MM.1S (cell line): ENCODE measurements at regions not wholly inside any gene's neighbourhood (a gene's known extent, or its start where the extent isn't known, plus 50 kb on each side); places are given as distances from the start of the nearest gene placed in this dataset.

Source experiments
- EZH2 ChIP-seq: fragments of 300-600 bp; sonication (generic); optimal IDR thresholded peaks from 2 replicates; pipeline ENCODE3; 2017; ENCODE audit warnings: low read depth, mild to moderate bottlenecking, antibody characterized with exemption, low read length, mixed read lengths
- TF ChIP-seq, protein P1 (sequence below): fragments of 300-600 bp; sonication (generic); IDR thresholded peaks from 2 replicates; pipeline ENCODE4 v1.5.1; 2016; ENCODE audit warnings: antibody characterized with exemption, low read length, mixed read lengths

- TF ChIP-seq, protein P1, sequence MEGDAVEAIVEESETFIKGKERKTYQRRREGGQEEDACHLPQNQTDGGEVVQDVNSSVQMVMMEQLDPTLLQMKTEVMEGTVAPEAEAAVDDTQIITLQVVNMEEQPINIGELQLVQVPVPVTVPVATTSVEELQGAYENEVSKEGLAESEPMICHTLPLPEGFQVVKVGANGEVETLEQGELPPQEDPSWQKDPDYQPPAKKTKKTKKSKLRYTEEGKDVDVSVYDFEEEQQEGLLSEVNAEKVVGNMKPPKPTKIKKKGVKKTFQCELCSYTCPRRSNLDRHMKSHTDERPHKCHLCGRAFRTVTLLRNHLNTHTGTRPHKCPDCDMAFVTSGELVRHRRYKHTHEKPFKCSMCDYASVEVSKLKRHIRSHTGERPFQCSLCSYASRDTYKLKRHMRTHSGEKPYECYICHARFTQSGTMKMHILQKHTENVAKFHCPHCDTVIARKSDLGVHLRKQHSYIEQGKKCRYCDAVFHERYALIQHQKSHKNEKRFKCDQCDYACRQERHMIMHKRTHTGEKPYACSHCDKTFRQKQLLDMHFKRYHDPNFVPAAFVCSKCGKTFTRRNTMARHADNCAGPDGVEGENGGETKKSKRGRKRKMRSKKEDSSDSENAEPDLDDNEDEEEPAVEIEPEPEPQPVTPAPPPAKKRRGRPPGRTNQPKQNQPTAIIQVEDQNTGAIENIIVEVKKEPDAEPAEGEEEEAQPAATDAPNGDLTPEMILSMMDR: no peak
- TF ChIP-seq EZH2: no peak
Measured at GRCh38 chr16:79651363-79651762, 50.8 kb upstream of the MAF start.
